OCI-LY7 (cell line): ENCODE measurements at regions not wholly inside any gene's neighbourhood (a gene's known extent, or its start where the extent isn't known, plus 50 kb on each side); places are given as distances from the start of the nearest gene placed in this dataset.

Experiments used
- EZH2phosphoT487 ChIP-seq: fragments of 200-600 bp; sonication (generic); IDR thresholded peaks from 2 replicates; pipeline ENCODE4 v1.6.1; 2018; ENCODE audit warnings: low read depth, borderline replicate concordance, mild to moderate bottlenecking, mixed run types, antibody characterized with exemption, low read length, moderate library complexity, mixed read lengths
- TF ChIP-seq, protein P1 (sequence below): fragments of 200-600 bp; sonication (generic); conservative IDR thresholded peaks from 2 replicates; pipeline ENCODE4 v1.5.1; 2014; ENCODE audit warnings: mild to moderate bottlenecking, antibody characterized with exemption, low read length, moderate library complexity, mixed read lengths

DNA sequence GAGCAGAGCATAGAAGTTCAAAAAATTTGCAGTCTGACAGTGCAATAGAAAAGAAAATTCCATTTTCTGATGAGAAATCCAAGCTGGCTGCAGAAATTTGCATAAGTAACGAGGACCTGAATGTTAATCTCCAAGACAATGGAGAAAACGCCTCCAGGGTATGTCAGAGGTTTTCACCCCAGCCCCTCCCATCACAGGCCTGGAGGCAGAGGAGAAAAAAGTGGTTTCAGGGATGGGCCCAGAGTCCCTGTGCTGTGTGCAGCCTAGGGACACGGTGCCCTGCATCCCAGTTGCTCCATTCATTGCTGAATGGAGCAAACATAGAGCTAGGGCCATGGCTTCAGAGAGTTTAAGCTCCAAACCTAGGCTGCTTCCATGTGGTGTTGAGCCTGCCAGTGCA, 327.9 kb upstream of the KHDRBS2 start:
- TF ChIP-seq, protein P1, sequence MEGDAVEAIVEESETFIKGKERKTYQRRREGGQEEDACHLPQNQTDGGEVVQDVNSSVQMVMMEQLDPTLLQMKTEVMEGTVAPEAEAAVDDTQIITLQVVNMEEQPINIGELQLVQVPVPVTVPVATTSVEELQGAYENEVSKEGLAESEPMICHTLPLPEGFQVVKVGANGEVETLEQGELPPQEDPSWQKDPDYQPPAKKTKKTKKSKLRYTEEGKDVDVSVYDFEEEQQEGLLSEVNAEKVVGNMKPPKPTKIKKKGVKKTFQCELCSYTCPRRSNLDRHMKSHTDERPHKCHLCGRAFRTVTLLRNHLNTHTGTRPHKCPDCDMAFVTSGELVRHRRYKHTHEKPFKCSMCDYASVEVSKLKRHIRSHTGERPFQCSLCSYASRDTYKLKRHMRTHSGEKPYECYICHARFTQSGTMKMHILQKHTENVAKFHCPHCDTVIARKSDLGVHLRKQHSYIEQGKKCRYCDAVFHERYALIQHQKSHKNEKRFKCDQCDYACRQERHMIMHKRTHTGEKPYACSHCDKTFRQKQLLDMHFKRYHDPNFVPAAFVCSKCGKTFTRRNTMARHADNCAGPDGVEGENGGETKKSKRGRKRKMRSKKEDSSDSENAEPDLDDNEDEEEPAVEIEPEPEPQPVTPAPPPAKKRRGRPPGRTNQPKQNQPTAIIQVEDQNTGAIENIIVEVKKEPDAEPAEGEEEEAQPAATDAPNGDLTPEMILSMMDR: no peak
- TF ChIP-seq EZH2phosphoT487: no peak
